SU-DHL-6 (cell line): ENCODE measurements at regions not wholly inside any gene's neighbourhood (a gene's known extent, or its start where the extent isn't known, plus 50 kb on each side); places are given as distances from the start of the nearest gene placed in this dataset.

Experiments
- H2AFZ ChIP-seq: fragments of 200-600 bp; sonication (generic); 2 replicates; pipeline ENCODE4 v1.6.1; 2014; ENCODE audit warnings: low read depth, mild to moderate bottlenecking, moderate library complexity, mixed read lengths, antibody characterized with exemption, low read length; ENCODE audit not compliant: severe bottlenecking
- H3F3A ChIP-seq: fragments of 200-600 bp; shearing (Covaris generic); 2 replicates; pipeline ENCODE4 v1.6.0; 2016; ENCODE audit warnings: antibody characterized with exemption, mild to moderate bottlenecking; ENCODE audit not compliant: insufficient read depth
- H3K27ac ChIP-seq: fragments of 200-600 bp; sonication (generic); 2 replicates; pipeline ENCODE4 v1.5.1; 2016; ENCODE audit warnings: low read depth, mild to moderate bottlenecking, low read length, moderate library complexity, mixed read lengths
- H3K27me3 ChIP-seq: fragments of 200-600 bp; sonication (generic), shearing (Covaris generic); 2 replicates; pipeline ENCODE4 v1.6.0; 2014; ENCODE audit warnings: mild to moderate bottlenecking, low read length
- H3K36me3 ChIP-seq: fragments of 200-600 bp; sonication (generic); 2 replicates; pipeline ENCODE4 v1.6.1; 2014; ENCODE audit warnings: mild to moderate bottlenecking, low read length, mixed read lengths
- H3K4me2 ChIP-seq: fragments of 300-600, 200-600 bp; shearing (Covaris generic), sonication (generic); 2 replicates; pipeline ENCODE4 v1.6.0; 2014; ENCODE audit warnings: low read length, low read depth, mild to moderate bottlenecking; ENCODE audit not compliant: poor library complexity, severe bottlenecking
- H3K4me3 ChIP-seq: fragments of 200-600 bp; sonication (generic); 2 replicates; pipeline ENCODE4 v1.5.1; 2014; ENCODE audit warnings: antibody characterized with exemption, low read length, mild to moderate bottlenecking, mixed read lengths; ENCODE audit not compliant: insufficient read depth, poor library complexity, severe bottlenecking
- H3K79me2 ChIP-seq: fragments of 200-600 bp; sonication (generic); 2 replicates; pipeline ENCODE4 v1.6.1; 2014; ENCODE audit warnings: mild to moderate bottlenecking, low read length, moderate library complexity; ENCODE audit not compliant: insufficient read depth
- H3K9ac ChIP-seq: fragments of 200-600 bp; sonication (generic); 2 replicates; pipeline ENCODE4 v1.7.0; 2014; ENCODE audit warnings: mild to moderate bottlenecking, low read length
- H3K9me2 ChIP-seq: fragments of 200-600 bp; sonication (generic); replicated peaks from 2 replicates; pipeline ENCODE4 v1.6.1; 2014; ENCODE audit warnings: low read length; ENCODE audit not compliant: insufficient read depth
- H3K9me3 ChIP-seq: fragments of 200-600 bp; sonication (generic); 2 replicates; pipeline ENCODE4 v1.6.1; 2014; ENCODE audit warnings: low read length, mixed read lengths; ENCODE audit not compliant: insufficient read depth
- H4K20me1 ChIP-seq: fragments of 200-600 bp; sonication (generic); 2 replicates; pipeline ENCODE4 v1.6.1; 2014; ENCODE audit warnings: low read depth, mild to moderate bottlenecking, antibody characterized with exemption, low read length, moderate library complexity, mixed read lengths
- CTCF ChIP-seq: fragments of 200-600 bp; sonication (generic); IDR thresholded peaks from one replicate; pipeline ENCODE4 v1.5.1; 2017; ENCODE audit warnings: antibody characterized with exemption, mild to moderate bottlenecking, low read length, moderate library complexity; ENCODE audit not compliant: insufficient read depth, poor library complexity, severe bottlenecking
- EZH2phosphoT487 ChIP-seq: fragments of 200-600 bp; sonication (generic), shearing (Covaris generic); conservative IDR thresholded peaks from 2 replicates; pipeline ENCODE4 v1.6.1; 2018; ENCODE audit warnings: mild to moderate bottlenecking, antibody characterized with exemption, low read length, moderate library complexity, mixed read lengths

GRCh38 chr3:162525771-162526170, 1029.2 kb downstream of the OTOL1 start:
- TF ChIP-seq EZH2phosphoT487: no peak
- no peak for TF ChIP-seq CTCF
- no peaks in the 10 kb centered on the region for H3K79me2 ChIP-seq
- H3K9me2 ChIP-seq: no peaks in the 10 kb centered on the region
- H3K9me3 ChIP-seq: no peaks in the 10 kb centered on the region
- no peak overlapping the region for H2AFZ ChIP-seq
- H4K20me1 ChIP-seq: no peaks in the 10 kb centered on the region
- H3K27ac ChIP-seq: no peak overlapping the region
- no peaks in the 10 kb centered on the region for H3F3A ChIP-seq
- H3K4me2 ChIP-seq: no peak overlapping the region
- no peaks in the 10 kb centered on the region for H3K36me3 ChIP-seq
- no peaks in the 10 kb centered on the region for H3K27me3 ChIP-seq
- no peak overlapping the region for H3K4me3 ChIP-seq
- H3K9ac ChIP-seq: no peak overlapping the region

- no peaks in the 10 kb centered on the region for H3K9me2 ChIP-seq
- no peaks in the 10 kb centered on the region for H3F3A ChIP-seq
- no peaks in the 10 kb centered on the region for H4K20me1 ChIP-seq
- no peak overlapping the region for H3K9ac ChIP-seq
- no peak for TF ChIP-seq CTCF
- no peak for TF ChIP-seq EZH2phosphoT487
- no peaks in the 10 kb centered on the region for H3K9me3 ChIP-seq
- H3K27ac ChIP-seq: no peak overlapping the region
- H2AFZ ChIP-seq: peak overlapping the region; percentile 55
- H3K36me3 ChIP-seq: no peaks in the 10 kb centered on the region
- H3K4me3 ChIP-seq: no peak overlapping the region
- H3K4me2 ChIP-seq: no peak overlapping the region
- H3K27me3 ChIP-seq: no peaks in the 10 kb centered on the region
- no peaks in the 10 kb centered on the region for H3K79me2 ChIP-seq
Observed at GRCh38 chr3:162534431-162534830, 1037.8 kb downstream of the OTOL1 start.

- peak overlapping the region; percentile 16 for H2AFZ ChIP-seq
- TF ChIP-seq CTCF: no peak
- no peak for TF ChIP-seq EZH2phosphoT487
- no peaks in the 10 kb centered on the region for H4K20me1 ChIP-seq
- H3K9me3 ChIP-seq: no peaks in the 10 kb centered on the region
- no peaks in the 10 kb centered on the region for H3F3A ChIP-seq
- no peak overlapping the region for H3K4me2 ChIP-seq
- H3K27me3 ChIP-seq: no peaks in the 10 kb centered on the region
- no peaks in the 10 kb centered on the region for H3K9me2 ChIP-seq
- H3K9ac ChIP-seq: no peak overlapping the region
- no peaks in the 10 kb centered on the region for H3K79me2 ChIP-seq
- H3K27ac ChIP-seq: no peak overlapping the region
- H3K36me3 ChIP-seq: no peaks in the 10 kb centered on the region
- H3K4me3 ChIP-seq: no peak overlapping the region
Observed at GRCh38 chr3:162538491-162538890, 1041.9 kb downstream of the OTOL1 start.

GRCh38 chr3:162538906-162539305, 1042.3 kb downstream of the OTOL1 start:
- H3F3A ChIP-seq: no peaks in the 10 kb centered on the region
- no peaks in the 10 kb centered on the region for H3K9me3 ChIP-seq
- peak overlapping the region; percentile 16 for H2AFZ ChIP-seq
- H3K9me2 ChIP-seq: no peaks in the 10 kb centered on the region
- H3K27me3 ChIP-seq: no peaks in the 10 kb centered on the region
- TF ChIP-seq CTCF (no peak), EZH2phosphoT487 (no peak)
- no peak overlapping the region for H3K4me3 ChIP-seq
- H3K9ac ChIP-seq: no peak overlapping the region
- H3K27ac ChIP-seq: no peak overlapping the region
- H3K36me3 ChIP-seq: no peaks in the 10 kb centered on the region
- H3K4me2 ChIP-seq: no peak overlapping the region
- no peaks in the 10 kb centered on the region for H4K20me1 ChIP-seq
- H3K79me2 ChIP-seq: no peaks in the 10 kb centered on the region
